GM18502 (cell line): ENCODE measurements at regions not wholly inside any gene's neighbourhood (a gene's known extent, or its start where the extent isn't known, plus 50 kb on each side); places are given as distances from the start of the nearest gene placed in this dataset.
"Not testable (repeated sequence)": the region's sequence is repeated elsewhere in the genome, so short reads cannot be mapped to it uniquely, and the experiment has no call there.

Experiments
- ATAC-seq: cut with Tn5 transposase; IDR thresholded peaks from one replicate; pipeline ENCODE4 v1.9.1; 2021; ENCODE audit warnings: mild to moderate bottlenecking; ENCODE audit not compliant: unreplicated experiment, poor library complexity

DNA sequence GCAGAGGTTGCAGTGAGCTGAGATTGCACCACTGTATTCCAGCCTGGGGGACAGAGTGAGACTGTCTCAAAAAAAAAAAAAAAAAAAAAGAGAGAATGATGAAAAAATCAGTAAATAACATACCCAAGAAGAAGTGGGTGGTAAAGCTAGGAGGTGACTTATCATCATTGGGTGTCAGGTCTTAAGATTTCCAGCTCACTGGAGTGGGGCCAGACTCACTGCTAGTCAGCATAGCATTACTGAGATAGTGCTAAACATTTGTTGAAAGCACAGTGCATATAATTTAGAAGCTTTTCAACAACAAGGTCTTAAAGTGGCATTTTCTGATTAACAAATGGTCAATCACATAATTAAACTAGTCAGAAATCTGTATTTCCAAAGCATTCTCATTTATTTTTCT, 221.8 kb upstream of the GYPA start:
- ATAC-seq = no peak

DNA sequence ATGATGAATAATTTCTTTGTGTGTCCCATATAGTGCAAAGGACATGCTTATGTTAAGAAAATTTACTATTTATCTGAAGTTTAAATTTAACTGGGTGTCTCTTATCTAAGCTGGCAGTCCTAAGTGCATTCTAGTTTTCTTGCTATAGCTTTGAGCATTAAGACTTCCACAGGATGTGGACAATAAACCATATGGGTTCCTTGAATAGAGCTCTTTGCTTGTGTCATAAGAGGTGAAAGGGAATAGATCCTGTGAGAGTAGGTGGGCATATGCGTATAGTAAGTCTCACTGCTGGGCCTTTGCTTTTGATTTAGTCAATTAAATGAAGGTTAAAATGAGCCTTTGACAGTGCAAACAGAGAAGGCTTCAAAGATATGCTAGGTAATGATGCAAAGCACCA, 223.4 kb upstream of the GYPA start:
- ATAC-seq = no peak

DNA sequence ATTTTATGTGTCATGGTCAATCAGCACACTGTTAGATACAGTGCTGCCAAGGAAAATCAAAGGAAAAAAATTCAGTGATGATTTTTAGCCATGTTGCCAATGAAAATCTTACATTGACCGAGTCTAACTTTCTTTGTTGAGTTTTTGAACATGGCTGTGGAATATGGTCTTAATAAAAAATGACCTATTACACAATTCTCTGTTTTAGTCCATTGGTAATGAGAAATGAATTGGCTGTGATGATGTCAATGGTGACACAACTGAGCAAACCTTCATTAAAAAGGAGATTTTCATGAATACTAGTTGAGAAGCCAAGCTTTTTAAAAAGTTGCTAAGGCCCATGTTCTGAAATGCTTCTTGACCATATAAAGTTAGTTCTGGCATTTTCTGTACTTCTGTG, 225.9 kb upstream of the GYPA start:
- ATAC-seq = no peak

DNA sequence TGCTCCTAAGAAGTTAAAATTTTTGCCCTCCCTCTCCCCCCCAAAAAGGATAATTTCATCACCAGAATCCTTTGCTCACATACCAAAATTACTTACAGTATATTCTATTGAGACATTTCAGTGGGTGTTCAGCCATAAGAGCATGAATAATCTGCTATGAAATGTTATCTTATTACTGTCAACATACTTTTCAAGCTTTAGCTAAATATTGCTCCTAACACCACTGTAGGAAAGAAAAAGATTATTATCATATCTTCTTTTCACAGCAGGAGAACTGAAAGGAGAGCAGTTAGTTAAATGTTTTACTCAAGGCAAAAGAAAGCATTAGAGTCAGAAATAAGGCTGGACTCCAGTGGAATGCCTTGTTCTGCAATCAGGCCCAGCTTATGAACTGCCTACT, 231.0 kb upstream of the GYPA start:
- ATAC-seq = no peak

DNA sequence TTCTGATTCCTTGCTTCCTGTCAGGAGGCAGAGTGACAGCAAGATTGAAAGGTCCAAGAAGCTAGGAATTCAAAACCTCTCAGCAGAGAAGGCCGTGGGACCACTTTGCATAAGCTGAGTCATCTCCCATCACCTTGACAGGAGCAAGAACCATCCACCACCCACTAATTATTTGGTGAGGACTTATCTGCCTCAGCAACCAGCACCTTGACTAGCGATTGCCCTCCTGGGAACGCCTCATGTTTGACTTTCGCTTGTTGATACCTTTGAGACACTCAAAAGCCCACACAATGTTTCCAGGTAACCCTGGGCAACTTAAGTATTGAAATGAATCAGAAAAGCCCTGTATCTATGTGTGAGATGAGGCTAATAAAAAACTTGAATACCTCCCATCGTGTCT, 233.5 kb upstream of the GYPA start:
- ATAC-seq = peak; percentile 90

DNA sequence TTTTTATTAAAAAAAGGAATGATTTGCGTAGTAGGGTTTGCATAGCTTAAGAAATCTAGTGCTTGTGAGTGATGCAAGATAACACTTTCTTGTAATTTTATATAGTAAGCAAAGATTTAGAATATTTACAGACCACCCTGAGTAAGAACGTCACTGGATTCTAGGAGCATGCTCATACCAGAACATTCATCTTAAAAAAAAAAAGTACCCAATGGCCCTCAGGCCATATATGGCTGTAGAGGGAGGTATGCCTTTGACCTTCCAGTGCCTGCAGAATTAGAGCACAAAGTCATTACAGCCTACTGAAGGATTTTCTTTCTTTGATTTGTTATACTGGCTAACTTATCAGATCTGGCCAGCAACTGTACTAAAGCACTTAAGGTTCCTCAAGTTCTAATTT, 236.3 kb upstream of the GYPA start:
- no peak for ATAC-seq

DNA sequence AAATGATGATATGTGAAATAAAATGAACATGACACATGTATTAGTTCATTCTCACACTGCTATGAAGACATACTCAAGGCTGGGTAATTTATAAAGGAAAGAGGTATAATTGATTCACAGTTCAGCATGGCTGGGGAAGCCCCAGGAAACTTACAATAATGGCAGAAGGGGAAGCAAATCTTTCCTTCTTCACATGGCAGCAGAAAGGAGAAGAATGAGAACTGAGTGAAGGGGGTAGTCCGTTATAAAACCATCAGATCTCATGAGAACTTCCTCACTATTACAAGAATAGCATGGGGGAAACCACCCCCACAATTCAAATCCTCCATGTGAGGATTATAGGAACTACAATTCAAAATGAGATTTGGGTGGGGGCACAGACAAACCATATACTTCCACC, 243.9 kb upstream of the GYPA start:
- ATAC-seq = no peak

DNA sequence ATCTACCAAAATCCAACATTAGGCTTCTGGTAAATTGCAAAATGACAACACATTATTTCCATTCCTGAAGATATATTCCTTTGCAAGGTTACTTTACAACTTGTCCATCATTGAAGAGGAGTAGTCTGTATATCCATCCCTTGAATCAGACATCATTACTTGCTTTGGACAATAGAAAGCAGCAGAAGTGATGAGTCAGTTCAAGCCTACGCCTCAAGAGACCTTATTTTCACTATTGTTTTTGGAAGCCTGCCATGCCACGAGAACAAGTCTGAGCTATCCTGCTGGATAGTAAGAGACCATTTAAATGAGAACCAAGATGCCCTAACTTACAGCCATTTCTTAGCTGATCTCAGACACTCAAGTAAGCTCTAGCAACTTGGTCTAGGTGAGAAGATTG, 246.0 kb upstream of the HHIP start:
- peak; percentile 95 for ATAC-seq

DNA sequence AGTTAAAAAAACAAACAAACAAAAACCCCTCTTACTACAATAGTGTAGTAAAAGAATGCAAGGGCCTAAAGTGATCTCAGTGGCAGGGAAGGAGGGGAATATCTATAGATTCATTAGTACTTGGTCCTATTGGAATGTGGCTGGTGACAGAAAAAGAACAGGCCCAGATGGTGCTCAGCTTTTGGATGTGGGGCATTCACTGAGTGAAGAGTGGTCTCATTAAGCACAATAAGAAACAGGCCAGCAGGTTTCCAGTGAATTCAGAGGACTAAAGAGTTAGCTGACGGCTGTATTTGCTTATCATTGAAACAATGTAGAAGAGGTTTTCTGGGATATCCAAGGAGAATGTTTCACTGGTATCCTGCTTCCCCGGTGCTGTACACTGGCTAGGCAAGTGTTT, 243.8 kb upstream of the HHIP start:
- no peak for ATAC-seq

DNA sequence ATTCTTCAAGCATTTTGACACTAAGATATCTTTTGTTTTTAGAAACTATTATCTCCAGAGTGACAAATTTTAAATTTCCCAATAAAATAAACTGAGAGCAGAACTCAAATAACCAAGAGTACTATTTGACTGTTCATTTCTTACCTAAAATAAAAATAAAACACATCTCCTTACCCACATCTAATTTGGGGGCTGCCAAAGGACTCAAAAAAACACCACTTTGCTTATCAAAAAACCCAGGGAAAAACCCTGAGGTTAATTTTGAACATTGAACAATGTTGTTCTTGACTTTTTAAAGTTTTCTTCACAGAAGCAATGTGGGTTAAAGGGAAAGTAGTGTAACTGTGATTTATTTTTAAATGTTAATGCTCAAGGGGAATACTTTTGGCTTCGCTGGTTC, 243.0 kb upstream of the HHIP start:
- ATAC-seq = no peak

DNA sequence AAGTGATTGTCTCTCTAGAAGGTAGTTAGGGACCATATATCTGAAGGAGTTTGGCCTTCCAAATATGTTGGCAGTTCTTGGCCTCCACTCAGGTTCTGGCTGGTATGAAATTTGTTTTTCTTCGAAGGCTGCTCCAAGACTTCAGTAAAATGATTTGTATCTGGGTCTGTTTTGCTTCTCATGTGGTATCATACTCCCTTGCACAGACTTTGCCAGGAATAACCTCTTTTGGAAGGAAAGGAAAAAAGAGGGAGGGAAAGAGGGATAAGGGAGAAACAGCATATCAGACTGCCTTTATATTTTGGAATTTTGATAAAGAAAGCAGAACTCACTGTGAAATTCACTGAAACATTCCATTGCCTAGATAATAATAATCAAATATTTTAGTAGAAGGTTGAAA, 242.1 kb upstream of the HHIP start:
- ATAC-seq = no peak

DNA sequence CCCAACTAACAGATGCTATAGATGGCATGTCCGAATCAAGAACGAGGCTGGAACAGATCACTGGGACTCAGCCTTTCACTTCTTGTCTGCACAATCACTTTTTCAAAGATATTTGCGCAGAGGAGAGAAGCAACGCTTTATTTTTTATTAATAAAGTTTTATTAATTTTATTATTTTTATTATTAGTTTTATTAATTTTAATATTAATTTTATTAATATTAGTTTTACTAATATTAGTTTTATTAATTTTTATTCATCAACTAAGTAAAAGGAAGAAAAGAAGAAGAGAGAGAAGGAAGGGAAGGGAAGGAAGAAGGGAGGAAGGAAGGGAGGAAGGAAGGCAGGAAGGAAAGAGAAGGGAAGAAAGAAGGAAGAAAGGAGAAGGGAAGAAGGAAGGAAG, 236.4 kb upstream of the HHIP start:
- no peak for ATAC-seq

DNA sequence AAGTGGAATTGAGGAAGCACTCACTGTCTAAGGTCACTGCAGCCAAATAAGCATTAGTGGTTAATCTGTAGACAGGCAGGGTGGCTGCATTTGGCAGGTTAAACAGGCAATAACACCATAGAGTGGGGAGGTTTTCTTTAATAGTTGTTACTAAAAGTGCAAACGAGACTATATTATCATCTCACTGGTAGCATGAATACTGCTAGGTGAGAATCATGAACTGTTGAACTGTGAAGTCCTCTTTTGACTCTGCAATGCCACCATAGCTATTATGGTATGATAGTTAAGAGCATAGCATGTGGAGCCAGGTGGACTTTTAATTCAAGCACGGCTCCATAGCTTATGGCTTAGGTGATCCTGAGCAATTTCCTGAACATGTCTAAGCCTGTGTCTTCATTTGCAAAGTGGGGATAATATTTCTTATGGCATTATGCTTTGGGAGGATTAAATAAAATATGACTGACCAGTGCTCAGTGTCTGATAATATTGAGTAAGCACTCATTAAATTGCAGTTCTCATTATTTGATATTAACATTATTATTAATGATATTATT, 235.6 kb upstream of the HHIP start:
- no peak for ATAC-seq

DNA sequence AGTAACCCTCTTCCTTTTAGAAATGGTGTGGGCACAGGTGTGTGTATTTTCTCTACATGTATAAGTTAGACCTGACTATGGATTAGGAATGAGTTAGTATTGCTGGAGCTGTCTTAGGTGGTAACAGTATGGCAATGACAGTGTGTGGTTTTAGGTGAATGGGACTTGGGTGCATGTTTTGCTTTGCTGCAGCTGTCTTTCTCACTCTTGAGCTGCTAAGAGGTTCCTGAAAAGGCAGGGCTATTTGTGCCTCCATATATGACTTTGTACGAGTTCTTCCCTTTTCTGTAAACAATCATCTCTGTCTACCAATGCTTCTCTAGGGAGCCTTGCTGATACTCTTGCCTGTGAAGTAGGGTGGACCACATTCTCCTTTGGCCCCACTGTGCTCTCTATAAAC, 234.8 kb upstream of the HHIP start:
- peak; percentile 54 for ATAC-seq

DNA sequence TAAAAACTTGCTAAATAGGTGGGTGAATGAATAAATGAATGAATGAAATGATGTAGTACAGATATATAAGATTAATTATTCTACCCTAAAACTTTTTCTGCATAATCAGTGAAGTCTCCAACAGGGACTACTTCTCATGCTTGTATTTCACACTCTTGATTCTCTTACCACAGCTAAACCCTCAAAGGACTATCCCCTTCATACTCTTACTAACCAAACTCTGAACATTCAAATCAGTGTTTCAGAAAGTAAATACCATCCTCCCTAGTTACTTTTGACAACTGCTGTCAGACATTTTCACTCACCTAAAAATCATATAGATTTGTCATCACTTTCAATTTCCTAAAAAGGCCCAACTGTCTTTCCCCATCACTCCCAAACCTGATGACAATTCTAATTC, 234.3 kb upstream of the HHIP start:
- peak; percentile 75 for ATAC-seq

DNA sequence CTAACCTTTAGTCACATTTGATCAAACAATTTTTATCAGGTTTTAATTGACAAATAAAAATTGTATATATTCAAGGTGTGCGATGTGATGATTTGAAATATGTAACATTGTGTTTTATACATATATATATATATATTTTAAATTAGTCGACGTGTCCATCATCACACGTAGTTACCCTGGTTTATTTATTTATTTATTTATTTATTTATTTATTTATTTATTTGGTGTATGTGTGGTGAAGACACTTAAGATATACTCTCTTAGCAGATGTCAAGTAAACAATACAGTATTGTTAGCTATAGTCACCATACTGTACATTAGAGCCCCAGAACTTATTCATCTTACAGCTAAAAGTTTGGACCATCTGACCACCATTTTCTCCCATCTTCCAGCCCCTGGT, 224.9 kb upstream of the HHIP start:
- ATAC-seq = no peak

DNA sequence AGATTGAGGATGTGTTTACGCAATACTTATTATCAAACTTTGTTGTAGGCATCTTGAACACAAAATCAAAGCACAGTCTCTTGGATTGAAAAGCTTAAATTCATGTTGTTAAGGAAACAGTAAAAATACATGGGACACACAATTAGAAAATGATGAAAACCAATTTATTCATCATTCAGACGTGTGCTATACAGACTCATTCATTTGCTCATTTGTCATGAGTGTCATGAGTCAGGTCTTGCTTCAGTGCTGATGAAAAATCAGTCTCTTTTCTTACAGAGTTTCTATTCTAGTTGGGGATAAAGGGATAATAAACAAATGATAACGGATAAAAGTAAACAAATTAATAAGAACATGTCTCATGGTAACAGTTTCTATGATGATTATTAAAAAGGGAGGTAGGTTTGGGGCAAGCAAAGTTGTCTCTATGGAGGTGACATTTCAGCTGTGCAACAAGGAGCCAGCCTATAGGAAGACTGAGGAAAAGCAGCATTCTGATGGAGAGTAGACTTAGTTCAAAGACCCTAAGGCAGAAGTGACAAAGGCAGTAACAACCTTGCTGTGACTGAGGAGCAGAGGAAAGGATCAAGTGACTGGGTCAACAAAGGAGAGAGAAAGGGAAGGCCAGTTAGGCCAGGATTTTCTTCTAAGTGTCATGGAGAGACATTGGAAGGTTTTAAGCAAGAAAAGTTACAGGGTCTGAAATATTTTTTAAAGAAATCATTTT, 224.0 kb upstream of the HHIP start:
- ATAC-seq = no peak

DNA sequence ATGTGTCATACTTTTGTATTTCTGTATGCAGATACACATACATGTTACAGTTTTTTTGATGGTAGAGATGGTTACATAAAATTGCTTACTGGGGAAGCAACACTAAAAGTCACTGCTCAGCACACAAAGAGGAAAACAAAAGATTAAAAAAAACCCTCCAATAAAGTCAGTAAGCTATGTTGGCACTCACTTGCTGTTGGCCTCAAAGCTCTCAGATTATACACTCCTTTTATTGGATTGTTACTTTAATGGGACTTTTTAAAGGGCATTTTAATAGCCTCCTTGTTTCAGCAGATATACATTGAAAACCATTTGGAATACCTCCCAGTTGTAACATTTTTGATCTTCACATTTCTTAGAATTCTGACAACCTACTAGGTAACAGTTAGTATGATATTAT, 222.0 kb upstream of the HHIP start:
- no peak for ATAC-seq

DNA sequence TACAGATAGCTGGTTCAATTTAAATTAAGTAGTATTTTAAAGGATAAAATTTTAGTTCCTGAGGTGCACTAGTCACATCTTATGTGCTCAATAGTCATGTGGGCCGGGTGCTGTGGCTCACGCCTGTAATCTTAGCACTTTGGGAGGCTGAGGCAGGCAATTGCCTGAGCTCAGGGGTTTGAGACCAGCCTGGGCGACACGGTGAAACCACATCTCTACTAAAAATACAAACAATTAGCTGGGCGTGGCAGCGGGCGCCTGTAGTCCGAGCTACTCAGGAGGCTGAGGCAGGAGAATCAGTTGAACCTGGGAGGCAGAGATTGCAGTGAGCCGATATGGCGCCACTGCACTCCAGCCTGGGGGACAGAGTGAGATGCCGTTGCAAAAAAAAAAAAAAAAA, 219.9 kb upstream of the HHIP start:
- not testable (repeated sequence) for ATAC-seq

DNA sequence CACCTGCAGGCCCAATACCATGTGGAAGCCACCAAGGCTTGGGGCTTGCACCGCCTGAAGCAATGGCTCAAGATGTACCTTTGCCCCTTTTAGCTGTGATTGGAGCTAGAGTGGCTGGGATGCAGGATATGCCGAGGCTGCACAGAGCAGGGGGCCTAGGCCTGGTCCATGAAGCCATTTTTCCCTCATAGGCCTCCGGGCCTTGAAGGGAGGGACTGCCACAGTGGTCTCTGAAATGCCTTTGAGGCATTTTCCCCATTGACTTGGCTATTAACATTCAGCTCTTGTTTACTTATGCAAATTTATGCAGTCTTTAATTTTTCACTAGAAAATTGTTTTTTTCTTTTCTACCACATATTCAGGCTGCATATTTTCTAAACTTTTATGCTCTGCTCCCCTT, 203.2 kb upstream of the HHIP start:
- no peak for ATAC-seq

DNA sequence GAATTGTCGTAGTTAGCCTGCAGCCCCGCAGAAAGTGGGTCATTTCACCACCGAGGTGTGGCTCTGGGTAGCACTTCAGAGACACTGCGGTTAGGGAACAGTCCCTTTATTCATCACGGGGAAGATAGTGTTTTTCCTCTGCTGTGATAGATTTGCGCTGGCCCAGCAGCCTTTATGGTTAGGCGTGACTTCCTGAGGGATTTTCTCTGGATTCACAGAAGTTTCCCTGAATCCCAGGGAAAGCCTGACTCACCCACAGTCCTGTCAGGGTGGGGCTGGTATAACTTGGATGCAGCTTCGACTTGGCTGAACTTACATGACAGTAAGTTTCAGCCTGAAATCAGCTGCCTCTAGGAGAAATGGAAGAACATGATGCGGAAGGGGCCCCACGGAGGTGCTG, 196.3 kb upstream of the HHIP start:
- no peak for ATAC-seq

DNA sequence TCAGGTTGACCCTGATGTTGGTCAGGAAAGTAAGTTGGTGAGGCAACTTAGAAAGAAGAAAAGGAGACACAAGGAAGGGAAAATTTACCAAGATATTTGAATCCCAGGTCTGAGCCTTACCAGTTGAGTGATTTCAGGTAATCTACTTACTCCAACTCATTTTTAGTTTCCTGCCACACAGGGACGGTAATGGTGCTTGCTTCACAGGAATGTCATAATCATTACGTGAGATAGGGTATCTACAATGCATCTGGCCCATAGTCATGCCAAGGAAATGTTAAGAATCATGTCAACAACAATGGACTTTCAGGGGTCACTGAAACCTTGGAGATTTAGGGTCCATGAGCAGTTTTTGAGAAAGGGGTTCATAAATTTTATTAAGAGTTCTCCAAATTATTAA, 195.4 kb upstream of the HHIP start:
- no peak for ATAC-seq
